GM19025 (cell line): ENCODE measurements at regions not wholly inside any gene's neighbourhood (a gene's known extent, or its start where the extent isn't known, plus 50 kb on each side); places are given as distances from the start of the nearest gene placed in this dataset.

Source experiments
- ATAC-seq: cut with Tn5 transposase; IDR thresholded peaks from one replicate; pipeline ENCODE4 v1.9.1; 2021; ENCODE audit warnings: mild to moderate bottlenecking, low read depth, moderate library complexity; ENCODE audit not compliant: unreplicated experiment

DNA sequence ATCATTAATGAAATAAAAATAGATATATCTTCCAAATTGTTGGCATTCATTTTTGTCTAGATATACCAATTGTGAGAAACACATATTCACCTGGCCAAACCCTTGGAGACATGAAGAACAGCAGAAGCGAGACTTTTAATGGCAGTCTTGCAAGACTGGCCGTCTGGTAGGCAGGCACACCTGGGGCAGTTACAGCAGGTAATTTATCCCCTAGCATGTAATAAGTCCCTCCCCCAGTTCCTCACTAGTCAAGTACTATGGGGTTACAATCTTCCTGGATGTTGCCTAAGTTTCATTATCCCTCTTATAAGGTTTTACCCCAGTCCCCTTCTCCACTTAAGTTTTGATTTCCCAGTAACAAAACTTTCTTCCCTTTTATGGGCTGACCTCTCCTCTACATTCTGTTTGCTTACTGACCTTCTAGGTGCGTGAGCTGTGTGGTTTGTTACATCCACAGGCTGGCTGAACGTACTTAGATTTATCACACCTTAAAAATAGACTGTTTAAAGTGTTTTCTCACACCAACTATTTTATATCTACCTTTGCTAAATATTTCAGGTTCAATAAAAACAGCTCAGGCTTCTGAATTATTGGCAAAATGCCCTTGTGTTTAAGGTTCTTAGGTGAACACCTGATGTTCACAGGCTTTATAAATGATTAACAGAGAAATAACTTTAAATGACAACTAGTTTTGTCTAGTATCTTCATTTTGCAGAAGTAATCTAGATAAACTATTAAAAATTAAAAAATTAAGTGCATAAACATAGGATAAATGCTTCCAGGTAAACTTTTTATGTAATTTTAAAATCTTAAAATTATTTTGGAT, 365.0 kb upstream of the TFPI start:
- no peak for ATAC-seq

DNA sequence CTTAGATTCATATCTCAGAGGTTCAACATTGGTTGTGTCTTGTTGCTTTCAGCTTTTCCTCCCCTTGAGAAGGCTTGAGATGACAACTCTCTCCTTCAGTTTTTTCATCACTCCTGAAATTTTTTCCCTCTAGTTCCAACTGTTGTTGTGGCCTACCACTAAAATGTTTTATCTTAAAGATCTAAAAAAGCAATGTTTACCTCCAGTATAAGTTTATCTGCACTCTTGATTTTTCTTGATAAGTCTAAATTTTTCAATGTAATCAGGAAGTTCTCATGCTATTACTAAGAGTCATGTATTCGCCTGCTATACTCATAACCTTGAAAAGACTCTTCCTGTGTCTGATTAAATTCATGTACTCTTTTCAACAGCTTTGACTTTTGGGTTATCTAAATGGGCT, 366.3 kb upstream of the TFPI start:
- no peak for ATAC-seq

DNA sequence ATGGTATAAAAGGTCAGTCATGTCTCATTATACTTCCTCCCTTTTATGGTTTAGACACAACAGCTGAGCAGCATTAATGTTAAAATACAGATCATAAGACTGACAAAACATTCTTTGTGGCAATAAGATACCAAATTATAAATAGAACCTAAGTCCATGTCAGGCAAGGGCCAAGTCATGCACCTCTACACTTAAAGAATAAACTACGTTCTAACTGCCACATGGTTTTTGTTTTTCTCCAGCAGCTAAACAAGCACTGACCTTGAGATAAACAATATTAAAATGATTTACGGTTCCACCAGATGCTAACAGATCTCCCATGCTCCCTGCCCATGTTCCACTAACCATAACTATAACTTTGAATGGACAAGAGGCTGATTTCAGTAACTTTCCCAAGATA, 368.6 kb upstream of the TFPI start:
- no peak for ATAC-seq

DNA sequence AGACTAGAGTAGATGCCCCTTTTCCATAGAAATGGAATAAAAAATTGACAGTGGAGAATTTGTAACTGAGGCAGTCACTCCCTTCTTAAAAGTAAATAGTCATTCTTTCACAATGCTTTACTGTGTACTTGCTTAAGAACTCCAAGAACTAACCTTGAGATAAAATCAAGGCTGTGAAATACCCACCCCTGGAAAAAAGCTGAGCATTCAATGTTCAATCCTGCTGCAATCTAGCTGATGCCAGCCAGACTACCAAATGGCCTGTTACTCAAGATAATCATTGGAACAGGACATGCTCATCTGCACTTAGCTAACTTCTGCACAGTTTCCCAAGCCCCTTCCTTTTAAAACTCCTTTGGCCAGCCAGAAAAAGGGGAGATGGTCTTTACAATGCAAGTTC, 367.4 kb upstream of the GULP1 start:
- ATAC-seq, result no peak

DNA sequence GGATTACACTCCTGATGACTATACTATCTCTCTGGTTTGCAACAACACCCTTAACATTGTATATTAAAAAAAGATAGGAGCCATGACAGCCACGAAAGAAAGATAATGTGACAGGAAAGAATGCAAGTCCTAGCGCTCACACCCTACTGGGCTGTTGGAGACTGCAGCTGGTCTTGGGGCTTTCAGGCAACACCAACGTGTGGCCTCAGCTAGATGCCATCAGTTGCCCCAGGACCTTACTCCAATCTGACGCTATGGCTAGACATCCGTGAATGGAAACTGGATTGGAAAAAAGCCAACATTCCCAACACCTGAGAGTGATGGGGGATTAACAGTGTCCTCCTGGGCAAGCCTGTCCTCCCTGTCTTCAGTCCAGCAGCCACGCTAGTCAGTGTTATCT, 357.4 kb upstream of the GULP1 start:
- no peak for ATAC-seq

DNA sequence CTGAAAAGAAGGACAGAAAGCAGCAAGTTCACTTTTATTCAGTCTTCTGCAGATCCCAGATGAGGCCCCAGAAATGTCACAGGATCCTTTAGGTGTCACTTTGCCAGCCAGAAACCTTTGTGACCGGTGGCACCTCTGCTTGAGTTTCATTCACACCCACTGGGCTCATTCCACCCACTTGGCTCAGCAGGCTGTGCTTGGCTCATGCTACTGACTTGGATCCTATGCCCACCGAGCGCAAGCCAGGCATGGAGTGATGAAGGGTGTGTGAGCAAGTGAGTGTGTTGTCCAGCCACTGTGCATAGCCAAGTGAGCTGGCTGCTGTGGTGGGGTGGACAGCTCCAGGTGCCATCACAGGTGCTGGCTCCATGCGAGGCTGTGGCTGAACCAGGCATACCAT, 357.0 kb upstream of the GULP1 start:
- ATAC-seq, result no peak

DNA sequence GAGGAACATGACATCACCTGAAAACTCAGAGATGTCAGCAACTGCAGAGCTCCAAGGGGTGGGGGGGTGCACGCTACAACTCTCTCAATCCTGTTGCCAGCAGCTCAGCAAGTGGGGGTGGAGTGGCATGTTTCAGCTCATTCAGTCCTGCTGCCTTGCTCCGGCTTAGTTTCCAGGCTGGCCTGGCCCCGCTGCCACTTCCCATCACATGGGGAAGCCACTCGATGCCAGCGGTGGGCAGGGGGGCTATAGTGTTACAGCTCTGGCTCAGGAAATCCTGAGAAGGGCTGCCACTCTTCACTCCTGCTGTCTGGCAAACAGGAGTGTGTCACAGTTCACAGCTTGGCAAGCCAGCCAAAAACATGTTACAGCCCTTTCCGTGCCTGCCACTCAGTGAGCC, 356.5 kb upstream of the GULP1 start:
- ATAC-seq, result no peak

DNA sequence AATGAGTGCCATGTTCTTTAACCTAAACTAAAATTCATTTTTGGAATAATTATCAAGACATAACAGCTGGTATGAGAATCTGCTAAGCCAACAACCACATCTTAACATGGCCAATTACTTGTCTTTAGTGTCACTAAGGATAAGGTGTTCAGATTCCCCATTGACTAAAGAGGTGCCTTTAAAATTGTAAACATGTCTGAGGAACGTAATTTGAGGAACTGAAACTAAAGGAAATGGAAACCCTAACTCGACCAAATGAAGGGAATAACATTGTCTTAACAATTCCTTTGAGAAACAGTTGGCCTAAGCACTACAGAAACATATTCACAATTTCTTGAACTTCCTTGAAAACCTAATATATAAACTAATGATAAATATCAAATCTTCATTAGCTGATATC, 355.4 kb upstream of the GULP1 start:
- ATAC-seq, result no peak

DNA sequence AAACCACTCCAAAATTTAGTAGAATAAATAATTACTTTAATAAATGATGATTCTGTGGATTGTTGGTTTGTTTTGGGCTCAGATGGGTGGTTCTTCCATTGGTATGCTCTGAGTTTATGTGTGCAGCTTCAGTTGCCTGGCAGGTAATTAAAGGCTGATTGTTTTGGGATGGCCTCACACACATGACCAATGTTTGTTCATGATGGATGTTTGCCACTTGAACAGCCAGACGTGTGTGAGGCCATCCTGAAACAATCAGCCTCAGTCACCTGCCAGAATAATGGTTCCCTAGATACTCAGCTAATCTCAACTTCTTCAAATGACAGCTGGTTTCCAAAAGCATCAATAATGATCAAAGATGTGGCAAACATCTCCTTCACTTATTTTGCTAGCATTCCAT, 352.5 kb upstream of the GULP1 start:
- no peak for ATAC-seq

DNA sequence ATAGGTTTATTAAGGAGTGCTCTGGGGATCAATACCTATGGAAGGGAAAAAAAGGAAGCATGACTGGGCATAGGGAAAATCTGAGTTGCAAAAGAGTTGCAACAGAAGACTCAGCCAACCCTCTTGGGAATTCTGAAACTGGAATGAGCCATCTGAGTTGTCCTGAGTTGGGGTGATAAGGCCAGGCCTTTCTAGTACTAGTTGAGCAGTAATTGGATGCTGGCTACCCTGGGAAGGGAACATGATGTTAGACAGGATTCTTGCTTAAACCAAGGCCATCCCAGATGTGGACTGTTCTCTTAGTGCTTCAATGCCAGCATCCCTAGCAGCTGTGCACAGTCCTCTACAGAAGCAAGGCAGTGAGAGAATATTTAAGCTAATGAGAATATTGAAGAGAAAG, 348.8 kb upstream of the GULP1 start:
- ATAC-seq, result no peak

DNA sequence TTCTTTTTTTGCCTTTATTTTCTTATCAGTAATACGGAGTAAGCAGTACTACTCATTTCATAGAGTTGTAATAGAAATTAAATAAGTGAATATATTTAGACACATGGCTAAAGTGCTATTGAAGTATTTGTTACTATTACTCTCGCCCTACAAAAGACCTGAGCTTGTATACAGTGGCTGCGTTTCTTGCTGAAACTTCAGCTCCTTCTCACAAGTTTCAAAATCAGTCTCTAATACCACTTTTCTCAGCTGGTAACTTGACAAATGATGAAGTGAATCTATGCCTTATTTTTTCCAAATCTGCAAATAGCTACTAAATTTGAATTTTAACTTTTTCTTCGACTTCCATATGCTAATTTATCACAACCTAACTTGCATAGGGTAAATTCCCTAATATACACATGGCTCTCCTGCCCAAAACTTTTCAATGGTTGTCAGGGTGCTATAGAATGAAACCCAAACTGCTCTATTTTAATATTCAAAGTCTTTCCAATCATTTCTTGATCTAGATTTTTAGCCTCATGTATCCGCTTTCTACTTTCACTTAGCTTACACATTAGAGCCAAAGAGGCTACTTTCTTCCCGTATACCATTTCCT, 347.8 kb upstream of the GULP1 start:
- no peak for ATAC-seq

DNA sequence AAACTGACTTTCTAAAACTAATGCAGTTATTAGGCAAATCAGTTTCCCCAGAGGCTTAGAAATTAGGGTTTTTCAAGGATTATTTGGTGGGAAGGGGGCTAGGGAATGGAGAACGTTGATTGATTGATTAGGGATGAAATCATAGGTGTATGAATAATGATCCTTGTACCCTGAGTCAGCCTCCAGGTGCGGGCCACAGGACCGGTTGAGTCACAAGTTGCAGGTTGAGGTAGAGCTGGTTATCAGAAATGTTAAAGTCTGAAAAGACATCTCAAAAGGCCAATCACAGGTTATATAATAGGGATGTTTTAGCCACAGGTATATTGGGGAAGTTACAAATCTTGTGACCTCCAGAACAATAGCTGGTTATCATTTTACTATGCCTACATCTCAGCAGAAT, 341.8 kb upstream of the GULP1 start:
- no peak for ATAC-seq

DNA sequence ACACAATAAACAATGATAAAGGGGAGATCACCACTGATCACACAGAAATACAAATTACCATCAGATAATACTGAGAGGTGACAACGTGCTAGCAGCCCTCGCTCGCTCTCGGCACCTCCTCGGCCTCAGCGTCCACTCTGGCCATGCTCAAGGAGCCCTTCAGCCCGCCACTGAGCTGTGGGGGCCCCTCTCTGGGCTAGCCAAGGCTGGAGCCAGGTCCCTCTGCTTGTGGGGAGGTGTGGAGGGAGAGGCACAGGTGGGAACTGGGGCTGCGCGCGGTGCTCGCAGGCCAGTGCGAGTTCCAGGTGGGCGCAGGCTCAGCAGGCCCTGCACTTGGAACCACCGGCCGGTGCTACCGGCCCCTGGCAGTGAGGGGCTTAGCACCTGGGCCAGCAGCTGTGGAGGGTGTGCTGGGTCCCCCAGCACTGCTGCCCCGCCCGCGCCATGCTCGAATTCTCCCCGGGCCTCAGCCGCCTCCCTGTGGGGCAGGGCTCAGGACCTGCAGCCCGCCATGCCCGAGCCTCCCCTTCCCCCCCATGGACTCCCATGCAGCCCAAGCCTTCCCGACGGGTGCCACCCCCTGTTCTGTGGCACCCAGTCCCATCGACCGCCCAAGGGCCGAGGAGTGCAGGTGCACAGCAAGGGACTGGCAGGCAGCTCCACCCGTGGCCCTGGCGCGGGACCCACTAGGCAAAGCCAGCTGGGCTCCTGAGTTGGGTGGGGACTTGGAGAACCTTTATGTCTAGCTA, 340.0 kb upstream of the GULP1 start:
- no peak for ATAC-seq

DNA sequence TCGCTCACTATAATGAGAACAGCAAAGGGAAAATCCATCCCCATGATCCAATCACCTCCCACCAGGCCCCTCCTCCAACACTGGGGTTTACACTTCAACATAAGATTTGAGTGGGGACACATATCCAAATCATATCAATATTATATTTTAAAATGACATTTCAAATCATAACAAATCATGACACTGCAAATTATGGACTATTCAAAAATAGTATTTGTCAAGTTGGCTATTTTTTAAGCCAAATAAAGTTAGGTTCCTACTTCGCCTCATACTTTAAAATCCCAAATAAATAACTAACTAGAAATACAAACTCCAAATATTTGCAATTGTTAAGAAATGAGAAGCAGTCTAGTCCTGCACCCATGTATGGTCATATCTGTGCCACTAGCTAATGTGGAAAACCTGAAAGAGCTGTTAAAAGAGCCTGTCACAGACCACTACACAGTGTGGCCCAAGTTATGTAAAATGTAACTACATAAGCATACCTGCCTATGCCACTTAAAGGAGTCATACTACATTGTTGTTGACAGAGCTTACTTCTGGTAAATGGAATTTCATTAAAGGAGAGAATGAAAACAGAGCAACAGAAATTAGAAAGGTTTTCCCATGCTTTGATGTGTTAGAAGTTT, 334.7 kb upstream of the GULP1 start:
- no peak for ATAC-seq

DNA sequence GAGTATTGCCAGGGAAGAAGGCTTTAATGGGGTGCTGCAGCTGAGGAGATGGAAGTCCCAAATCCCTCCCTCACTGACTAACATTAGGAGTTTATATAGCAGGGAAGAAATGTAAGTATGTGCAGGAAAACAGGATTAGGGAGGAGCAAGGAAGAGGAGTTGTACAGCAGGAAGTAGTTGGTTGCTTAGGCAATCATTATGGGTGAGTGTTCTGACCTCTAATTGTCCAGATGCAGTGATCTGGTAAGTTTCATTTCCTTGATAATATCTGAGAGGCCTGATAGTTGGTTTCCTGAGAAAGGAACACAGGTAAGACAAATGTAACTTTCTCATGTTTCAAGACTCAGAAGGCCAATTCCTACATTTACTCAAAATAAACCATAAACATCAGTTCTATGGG, 331.9 kb upstream of the GULP1 start:
- ATAC-seq, result no peak

DNA sequence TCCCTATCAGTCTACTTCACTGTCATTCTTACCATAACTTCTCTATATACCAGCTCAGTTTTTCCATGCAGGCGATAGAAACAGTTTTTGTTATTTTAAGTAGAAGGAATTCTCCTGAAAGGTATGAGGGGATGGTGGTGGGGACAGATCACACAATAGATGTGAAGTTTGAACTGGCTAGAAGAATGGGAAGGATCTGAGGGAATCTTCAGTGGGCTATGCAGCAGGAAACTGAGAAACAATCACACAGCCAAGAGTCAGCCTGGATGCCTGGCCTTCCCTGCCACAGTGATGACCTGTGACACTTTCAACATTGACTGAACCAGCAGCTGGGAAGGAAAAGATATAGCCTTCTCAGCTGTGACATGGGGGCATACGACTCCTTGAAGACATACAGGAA, 329.1 kb upstream of the GULP1 start:
- ATAC-seq, result no peak

DNA sequence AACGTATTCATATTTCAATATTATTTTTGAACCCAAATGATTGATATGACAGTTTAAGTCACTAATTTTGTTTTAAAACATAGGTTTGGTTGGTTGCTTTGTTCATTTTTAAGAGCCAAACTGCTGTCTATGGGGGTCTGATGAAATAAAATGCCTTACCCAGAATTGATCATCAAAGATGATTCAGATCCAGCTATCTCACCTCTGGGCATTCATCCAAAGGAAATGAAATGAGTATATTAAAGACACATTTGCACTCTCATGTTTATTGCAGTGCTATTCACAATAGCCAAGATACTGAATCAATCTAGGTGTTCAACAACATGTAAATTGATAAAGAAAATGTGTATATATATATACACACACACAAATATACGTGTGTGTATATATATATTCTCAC, 326.9 kb upstream of the GULP1 start:
- ATAC-seq, result no peak

DNA sequence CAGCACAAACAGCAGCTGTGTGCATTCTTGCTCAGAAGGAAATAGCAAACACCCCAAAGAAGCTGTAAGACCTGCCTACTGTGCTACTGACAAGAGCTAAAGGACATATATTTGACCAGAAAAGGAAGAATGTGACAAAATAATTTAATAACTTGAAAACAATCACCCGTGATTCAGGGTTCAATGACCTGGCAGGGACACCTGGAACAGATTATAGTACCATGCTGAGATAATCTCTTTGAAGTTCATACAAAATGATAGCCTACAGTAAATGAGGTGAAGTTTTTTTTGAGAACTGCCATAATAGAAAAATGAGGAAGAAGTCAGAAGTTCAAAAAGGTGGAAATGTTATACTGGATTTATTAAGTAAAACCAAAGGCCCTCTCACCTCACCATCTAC, 324.8 kb upstream of the GULP1 start:
- no peak for ATAC-seq

DNA sequence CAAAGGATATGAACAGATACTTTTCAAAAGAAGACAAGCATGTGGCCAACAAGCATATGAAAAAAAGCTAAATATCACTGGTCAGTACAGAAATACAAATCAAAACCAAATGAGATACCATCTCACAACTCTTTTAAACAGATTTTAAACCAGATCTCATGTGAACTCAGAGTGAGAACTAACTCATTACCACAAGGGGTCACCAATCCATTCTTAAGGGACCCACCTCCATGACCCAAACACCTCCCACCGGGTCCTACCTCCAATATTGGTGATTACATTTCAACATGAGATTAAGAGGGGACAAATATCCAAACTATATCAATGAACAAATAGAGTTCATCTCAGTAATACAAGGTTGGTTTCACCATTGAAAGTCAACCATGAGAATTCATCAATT, 319.8 kb upstream of the GULP1 start:
- ATAC-seq, result no peak

DNA sequence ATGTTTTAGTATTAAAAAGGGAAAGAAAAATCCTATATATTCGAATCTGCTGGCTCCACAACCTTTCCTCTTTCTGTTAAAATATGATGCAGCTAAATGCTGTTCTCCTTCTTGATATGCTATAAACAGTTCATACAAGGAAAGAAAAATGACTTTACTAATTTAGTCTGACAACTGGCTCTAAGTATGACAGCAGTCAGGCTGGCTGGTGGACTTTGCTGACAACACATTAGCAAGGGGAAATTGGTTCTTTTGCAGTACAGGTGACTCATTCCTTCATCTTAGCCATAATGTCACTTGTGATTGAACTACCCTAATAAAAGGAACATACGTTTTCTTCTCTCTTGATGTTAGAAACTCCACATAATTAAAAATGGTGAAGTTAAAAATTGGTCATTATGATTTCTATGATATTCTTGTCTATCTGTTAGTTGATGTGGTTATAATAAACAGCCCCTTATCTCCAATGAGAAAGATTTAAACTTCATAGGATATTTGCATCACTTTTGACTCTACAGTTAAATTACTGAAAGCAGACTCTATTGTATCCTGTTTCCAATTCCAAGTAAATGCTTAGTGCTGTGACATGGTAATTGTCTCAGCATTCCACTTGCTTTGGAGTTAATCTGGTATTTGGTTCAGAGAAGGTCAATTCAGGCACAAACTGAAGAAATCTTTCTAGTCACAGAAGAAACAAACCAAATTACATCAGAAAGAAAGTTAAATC, 315.3 kb upstream of the GULP1 start:
- no peak for ATAC-seq

DNA sequence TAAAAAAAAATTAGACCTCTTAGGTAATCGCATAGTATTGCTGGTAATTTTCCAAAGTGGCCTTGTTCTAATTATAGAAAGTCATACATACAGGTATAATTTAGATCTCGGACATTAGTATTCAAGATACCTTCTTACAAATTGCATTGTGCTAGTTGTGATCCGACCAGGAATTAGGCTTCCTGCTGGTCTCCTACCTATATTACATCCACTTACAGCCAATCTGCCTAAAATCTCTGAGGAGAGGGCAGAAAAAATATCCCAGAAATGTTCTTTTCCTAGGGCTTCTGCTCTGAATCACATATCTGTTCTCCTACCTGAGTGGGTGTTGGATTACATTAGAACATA, 314.7 kb upstream of the GULP1 start:
- no peak for ATAC-seq
